Parathyroid adenoma (tissue), 2 donors: ENCODE measurements at regions not wholly inside any gene's neighbourhood (a gene's known extent, or its start where the extent isn't known, plus 50 kb on each side); places are given as distances from the start of the nearest gene placed in this dataset.

ENCODE experiments used
- H2AFZ ChIP-seq: fragments of 300-600 bp; sonication (generic); one replicate; pipeline ENCODE4 v1.7.0; 2017; ENCODE audit warnings: antibody characterized with exemption, mild to moderate bottlenecking
- H3K27ac ChIP-seq: fragments of 300-600 bp; sonication (generic); one replicate; pipeline ENCODE4 v1.7.0; 2017
- H3K27me3 ChIP-seq: fragments of 300-600 bp; sonication (generic); one replicate; pipeline ENCODE4 v1.7.0; 2017; ENCODE audit warnings: low read length; ENCODE audit not compliant: control insufficient read depth, insufficient read depth
- H3K36me3 ChIP-seq: fragments of 300-600 bp; sonication (generic); one replicate; pipeline ENCODE4 v1.7.0; 2017; ENCODE audit warnings: low read length; ENCODE audit not compliant: control insufficient read depth, insufficient read depth
- H3K4me1 ChIP-seq: fragments of 300-600 bp; sonication (generic); one replicate; pipeline ENCODE4 v1.7.0; 2017; ENCODE audit warnings: control low read depth
- H3K4me2 ChIP-seq: fragments of 300-600 bp; sonication (generic); one replicate; pipeline ENCODE4 v1.7.0; 2017; ENCODE audit warnings: low read length
- H3K4me3 ChIP-seq: fragments of 300-600 bp; sonication (generic); one replicate; pipeline ENCODE4 v1.7.0; 2017; ENCODE audit warnings: low read depth, low read length
- H3K79me2 ChIP-seq: fragments of 300-600 bp; sonication (generic); one replicate; pipeline ENCODE4 v1.7.0; 2017; ENCODE audit warnings: control low read depth
- H3K9ac ChIP-seq: fragments of 300-600 bp; sonication (generic); one replicate; pipeline ENCODE4 v1.7.0; 2017; ENCODE audit warnings: mild to moderate bottlenecking
- H3K9me3 ChIP-seq: fragments of 300-600 bp; sonication (generic); one replicate; pipeline ENCODE4 v1.7.0; 2017; ENCODE audit warnings: low read length; ENCODE audit not compliant: control insufficient read depth
- TF ChIP-seq, protein P1 (sequence below): fragments of 300-600 bp; sonication (generic); IDR thresholded peaks from one replicate; pipeline ENCODE4 v1.7.0; 2017; ENCODE audit warnings: antibody characterized with exemption, mild to moderate bottlenecking
- donor health status: primary hyperparathyroidism.

DNA sequence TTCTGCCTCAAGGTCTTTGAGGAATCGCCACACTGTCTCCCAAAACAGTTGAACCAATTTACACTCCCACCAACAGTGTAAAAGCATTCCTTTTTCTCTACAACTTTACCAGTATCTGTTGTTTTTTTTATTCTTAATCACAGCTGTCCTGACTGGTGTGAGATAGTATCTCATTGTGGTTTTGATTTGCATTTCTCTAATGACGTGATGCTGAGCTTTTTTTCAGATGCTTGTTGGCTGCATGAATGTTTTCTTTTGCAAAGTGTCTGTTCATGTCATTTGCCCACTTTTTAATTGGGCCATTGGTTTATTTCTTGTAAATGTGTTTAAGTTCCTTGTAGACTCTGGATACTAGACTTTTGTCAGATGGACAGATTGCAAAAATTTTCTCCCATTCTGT lies 400.0 kb downstream of the DEPDC1B start:
- Histone ChIP-seq H3K79me2 (no peaks in the 10 kb centered on the region), H2AFZ (no peak overlapping the region), H3K36me3 (no peaks in the 10 kb centered on the region), H3K27me3 (no peaks in the 10 kb centered on the region), H3K4me2 (no peak overlapping the region), H3K9ac (no peak overlapping the region), H3K4me1 (no peaks in the 10 kb centered on the region), H3K4me3 (no peak overlapping the region), H3K9me3 (no peaks in the 10 kb centered on the region), H3K27ac (no peak overlapping the region)
- TF ChIP-seq, protein P1, sequence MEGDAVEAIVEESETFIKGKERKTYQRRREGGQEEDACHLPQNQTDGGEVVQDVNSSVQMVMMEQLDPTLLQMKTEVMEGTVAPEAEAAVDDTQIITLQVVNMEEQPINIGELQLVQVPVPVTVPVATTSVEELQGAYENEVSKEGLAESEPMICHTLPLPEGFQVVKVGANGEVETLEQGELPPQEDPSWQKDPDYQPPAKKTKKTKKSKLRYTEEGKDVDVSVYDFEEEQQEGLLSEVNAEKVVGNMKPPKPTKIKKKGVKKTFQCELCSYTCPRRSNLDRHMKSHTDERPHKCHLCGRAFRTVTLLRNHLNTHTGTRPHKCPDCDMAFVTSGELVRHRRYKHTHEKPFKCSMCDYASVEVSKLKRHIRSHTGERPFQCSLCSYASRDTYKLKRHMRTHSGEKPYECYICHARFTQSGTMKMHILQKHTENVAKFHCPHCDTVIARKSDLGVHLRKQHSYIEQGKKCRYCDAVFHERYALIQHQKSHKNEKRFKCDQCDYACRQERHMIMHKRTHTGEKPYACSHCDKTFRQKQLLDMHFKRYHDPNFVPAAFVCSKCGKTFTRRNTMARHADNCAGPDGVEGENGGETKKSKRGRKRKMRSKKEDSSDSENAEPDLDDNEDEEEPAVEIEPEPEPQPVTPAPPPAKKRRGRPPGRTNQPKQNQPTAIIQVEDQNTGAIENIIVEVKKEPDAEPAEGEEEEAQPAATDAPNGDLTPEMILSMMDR: no peak

DNA sequence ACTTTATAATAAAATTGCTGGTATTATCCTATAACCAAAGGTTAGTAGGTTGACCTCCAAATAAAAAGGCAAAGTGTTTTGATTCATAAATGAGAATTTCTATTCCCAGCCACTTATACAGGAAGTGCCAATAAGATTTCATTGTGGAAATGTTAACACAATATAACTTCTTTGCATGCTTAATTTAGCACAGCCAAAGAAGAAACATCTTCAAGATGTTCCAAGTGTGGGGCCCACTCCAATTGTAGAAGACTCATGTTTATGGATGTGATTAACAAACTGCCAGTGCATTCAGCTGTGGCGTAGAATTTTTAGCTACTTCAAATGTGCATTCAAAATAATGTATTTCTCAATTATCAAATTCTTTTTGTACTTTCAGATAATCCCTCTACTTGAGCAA lies 402.3 kb downstream of the DEPDC1B start:
- Histone ChIP-seq H3K9me3 (no peaks in the 10 kb centered on the region), H3K27ac (no peak overlapping the region), H3K4me1 (no peaks in the 10 kb centered on the region), H3K79me2 (no peaks in the 10 kb centered on the region), H3K9ac (no peak overlapping the region), H3K4me2 (no peak overlapping the region), H3K27me3 (no peaks in the 10 kb centered on the region), H2AFZ (no peak overlapping the region), H3K4me3 (no peak overlapping the region), H3K36me3 (no peaks in the 10 kb centered on the region)
- TF ChIP-seq, protein P1: no peak

DNA sequence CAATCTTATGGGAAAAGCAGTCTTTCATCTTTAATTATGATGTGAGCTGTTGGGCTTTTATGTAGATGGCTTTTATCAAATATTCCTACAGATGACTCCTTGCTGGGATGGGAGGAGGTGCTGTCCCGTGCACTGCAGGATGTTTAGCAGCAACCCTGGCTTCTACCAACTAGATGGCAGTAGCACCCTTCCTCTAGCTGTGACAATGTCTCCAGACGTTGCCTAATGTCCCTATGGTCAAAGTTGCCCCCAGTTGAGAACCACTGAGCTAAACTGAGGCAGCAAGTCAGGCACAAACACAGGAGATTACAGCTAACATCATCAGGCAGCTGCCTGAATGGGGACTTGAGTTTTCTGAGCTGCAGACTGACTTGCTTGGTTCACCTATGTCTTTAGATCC lies 401.9 kb upstream of the PDE4D start:
- TF ChIP-seq, protein P1: peak; percentile 32
- Histone ChIP-seq H3K9me3 (no peaks in the 10 kb centered on the region), H3K79me2 (no peaks in the 10 kb centered on the region), H2AFZ (no peak overlapping the region), H3K27me3 (no peaks in the 10 kb centered on the region), H3K4me2 (no peak overlapping the region), H3K4me1 (no peaks in the 10 kb centered on the region), H3K4me3 (no peak overlapping the region), H3K9ac (no peak overlapping the region), H3K27ac (no peak overlapping the region), H3K36me3 (no peaks in the 10 kb centered on the region)

DNA sequence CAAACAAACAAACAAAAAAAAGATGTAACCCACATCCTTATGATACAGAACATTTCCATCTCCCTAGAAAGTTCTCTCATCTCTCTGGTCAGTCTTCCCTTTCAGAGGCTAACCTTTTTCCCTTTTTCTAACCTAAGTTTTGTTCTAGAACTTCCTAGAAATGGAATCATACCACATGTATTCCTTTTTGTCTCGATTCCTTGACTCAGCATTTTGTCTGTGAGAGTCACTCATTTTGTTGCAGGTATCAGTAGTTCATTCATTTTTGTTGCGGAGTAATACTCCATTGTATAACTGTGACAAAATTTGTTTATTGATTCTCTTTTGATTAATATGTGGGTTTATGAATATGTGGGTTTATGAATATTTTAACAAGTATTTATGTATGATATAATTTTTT lies 400.0 kb upstream of the PDE4D start:
- H3K9me3 ChIP-seq: no peaks in the 10 kb centered on the region
- no peak overlapping the region for H3K9ac ChIP-seq
- no peak overlapping the region for H3K4me3 ChIP-seq
- H3K4me1 ChIP-seq: no peaks in the 10 kb centered on the region
- H3K79me2 ChIP-seq: no peaks in the 10 kb centered on the region
- H3K27me3 ChIP-seq: no peaks in the 10 kb centered on the region
- TF ChIP-seq, protein P1: no peak
- H3K36me3 ChIP-seq: no peaks in the 10 kb centered on the region
- no peak overlapping the region for H3K4me2 ChIP-seq
- H2AFZ ChIP-seq: no peak overlapping the region
- no peak overlapping the region for H3K27ac ChIP-seq

DNA sequence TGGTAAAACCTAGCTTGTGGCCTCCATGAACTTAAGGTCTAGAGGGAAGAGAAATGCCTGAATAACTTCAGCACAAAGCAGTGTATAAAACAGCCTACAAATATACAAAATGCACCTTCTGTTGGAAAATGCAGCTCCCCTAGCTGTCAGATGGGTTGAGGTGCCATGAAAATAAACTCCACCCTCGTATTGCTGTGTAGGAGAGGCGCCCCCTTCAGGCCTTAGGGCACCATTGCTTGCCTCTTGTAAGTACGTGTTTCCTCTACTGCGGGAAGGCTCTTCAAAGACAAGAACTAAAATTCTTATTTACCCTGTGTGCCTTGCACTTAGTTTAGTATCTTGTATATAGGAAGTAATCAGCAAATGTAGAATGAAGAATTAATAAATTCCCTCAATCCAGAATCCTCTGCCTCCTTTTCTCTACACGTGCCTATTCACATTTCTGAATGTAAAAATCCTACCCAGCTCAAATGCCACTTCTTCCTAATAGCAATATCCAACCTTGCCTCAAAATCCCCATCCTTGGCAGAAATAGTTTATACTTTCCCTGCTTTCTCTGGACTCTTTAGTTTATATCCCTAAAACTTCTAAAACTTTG lies 393.7 kb upstream of the PDE4D start:
- Histone ChIP-seq H3K27me3 (no peaks in the 10 kb centered on the region), H2AFZ (no peak overlapping the region), H3K4me1 (no peaks in the 10 kb centered on the region), H3K9me3 (no peaks in the 10 kb centered on the region), H3K9ac (no peak overlapping the region), H3K4me3 (no peak overlapping the region), H3K79me2 (no peaks in the 10 kb centered on the region), H3K36me3 (no peaks in the 10 kb centered on the region), H3K27ac (no peak overlapping the region), H3K4me2 (no peak overlapping the region)
- TF ChIP-seq, protein P1: no peak
